ENCODE measurements at regions not wholly inside any gene's neighbourhood (a gene's known extent, or its start where the extent isn't known, plus 50 kb on each side); places are given as distances from the start of the nearest gene placed in this dataset.

DNA sequence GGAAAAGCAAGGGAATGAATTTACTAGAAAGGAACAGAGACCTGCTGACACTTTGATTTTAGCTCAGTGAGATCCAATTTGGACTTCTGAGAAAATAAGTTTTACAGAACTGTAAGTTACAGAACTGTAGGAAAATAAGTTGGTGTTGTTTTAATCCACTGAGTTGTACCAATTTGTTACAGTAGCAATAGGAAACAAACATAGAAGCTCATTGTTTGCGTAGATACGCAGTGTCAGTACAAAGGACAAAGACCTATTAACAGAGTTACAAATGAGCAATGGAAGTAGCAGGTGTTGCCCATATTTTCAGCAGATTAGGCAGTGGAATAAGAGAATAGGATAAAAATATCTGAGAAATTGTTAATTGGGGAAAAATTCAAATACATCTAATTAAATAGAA is 385.8 kb upstream of the CNTN6 start:
- in situ Hi-C loops (cut with HindIII; ENCODE audit: low pct_unique_long_range_greater_than_20kb, low sequenced_read_pairs), result no loop called here
- intact Hi-C loops (cut with micrococcal nuclease; ENCODE audit: unreplicated experiment), result no loop called here
- Histone ChIP-seq H3K36me3 (ENCODE audit: control insufficient read depth, insufficient read depth, low read length) (no peaks in the 10 kb centered on the region), H3K27ac (ENCODE audit: low read length) (no peak overlapping the region), H3K4me3 (ENCODE audit: low read depth in 2 of 2, low read length in 2 of 2) (no peak overlapping the region), H3K27me3 (ENCODE audit: control insufficient read depth, insufficient read depth, low read length) (no peaks in the 10 kb centered on the region), H3K4me1 (ENCODE audit: control insufficient read depth, insufficient read depth, low read length) (no peaks in the 10 kb centered on the region), H3K9me3 (ENCODE audit: control insufficient read depth, insufficient read depth, low read depth, low read length) (no peaks in the 10 kb centered on the region)
- TF ChIP-seq, protein P1, sequence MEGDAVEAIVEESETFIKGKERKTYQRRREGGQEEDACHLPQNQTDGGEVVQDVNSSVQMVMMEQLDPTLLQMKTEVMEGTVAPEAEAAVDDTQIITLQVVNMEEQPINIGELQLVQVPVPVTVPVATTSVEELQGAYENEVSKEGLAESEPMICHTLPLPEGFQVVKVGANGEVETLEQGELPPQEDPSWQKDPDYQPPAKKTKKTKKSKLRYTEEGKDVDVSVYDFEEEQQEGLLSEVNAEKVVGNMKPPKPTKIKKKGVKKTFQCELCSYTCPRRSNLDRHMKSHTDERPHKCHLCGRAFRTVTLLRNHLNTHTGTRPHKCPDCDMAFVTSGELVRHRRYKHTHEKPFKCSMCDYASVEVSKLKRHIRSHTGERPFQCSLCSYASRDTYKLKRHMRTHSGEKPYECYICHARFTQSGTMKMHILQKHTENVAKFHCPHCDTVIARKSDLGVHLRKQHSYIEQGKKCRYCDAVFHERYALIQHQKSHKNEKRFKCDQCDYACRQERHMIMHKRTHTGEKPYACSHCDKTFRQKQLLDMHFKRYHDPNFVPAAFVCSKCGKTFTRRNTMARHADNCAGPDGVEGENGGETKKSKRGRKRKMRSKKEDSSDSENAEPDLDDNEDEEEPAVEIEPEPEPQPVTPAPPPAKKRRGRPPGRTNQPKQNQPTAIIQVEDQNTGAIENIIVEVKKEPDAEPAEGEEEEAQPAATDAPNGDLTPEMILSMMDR (IDR thresholded peaks at IDR 0.05), result no peak
- no peak for TF ChIP-seq TCF7L2 (IDR thresholded peaks at IDR 0.05; ENCODE audit: low read depth, low read length)
- TF ChIP-seq SIN3A (IDR thresholded peaks at IDR 0.05; ENCODE audit: borderline replicate concordance, insufficient read depth, low read depth, low read length), result no peak
- TF ChIP-seq, protein P2, sequence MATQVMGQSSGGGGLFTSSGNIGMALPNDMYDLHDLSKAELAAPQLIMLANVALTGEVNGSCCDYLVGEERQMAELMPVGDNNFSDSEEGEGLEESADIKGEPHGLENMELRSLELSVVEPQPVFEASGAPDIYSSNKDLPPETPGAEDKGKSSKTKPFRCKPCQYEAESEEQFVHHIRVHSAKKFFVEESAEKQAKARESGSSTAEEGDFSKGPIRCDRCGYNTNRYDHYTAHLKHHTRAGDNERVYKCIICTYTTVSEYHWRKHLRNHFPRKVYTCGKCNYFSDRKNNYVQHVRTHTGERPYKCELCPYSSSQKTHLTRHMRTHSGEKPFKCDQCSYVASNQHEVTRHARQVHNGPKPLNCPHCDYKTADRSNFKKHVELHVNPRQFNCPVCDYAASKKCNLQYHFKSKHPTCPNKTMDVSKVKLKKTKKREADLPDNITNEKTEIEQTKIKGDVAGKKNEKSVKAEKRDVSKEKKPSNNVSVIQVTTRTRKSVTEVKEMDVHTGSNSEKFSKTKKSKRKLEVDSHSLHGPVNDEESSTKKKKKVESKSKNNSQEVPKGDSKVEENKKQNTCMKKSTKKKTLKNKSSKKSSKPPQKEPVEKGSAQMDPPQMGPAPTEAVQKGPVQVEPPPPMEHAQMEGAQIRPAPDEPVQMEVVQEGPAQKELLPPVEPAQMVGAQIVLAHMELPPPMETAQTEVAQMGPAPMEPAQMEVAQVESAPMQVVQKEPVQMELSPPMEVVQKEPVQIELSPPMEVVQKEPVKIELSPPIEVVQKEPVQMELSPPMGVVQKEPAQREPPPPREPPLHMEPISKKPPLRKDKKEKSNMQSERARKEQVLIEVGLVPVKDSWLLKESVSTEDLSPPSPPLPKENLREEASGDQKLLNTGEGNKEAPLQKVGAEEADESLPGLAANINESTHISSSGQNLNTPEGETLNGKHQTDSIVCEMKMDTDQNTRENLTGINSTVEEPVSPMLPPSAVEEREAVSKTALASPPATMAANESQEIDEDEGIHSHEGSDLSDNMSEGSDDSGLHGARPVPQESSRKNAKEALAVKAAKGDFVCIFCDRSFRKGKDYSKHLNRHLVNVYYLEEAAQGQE (IDR thresholded peaks at IDR 0.05; ENCODE audit: insufficient read depth in 1 of 2, low read depth in 2 of 2, low read length in 1 of 2), result no peak
- no peak for TF ChIP-seq POLR2AphosphoS5 (IDR thresholded peaks at IDR 0.05; ENCODE audit: low read depth, low read length)
- POLR2A ChIA-PET, result no interaction called here
- DNase-seq (ENCODE audit: low read depth, low spot score) (no peak), ATAC-seq (no peak)
- BruUV-seq (replicated peaks), result no TSS peak
- CTCF ChIA-PET, result no interaction called here

DNA sequence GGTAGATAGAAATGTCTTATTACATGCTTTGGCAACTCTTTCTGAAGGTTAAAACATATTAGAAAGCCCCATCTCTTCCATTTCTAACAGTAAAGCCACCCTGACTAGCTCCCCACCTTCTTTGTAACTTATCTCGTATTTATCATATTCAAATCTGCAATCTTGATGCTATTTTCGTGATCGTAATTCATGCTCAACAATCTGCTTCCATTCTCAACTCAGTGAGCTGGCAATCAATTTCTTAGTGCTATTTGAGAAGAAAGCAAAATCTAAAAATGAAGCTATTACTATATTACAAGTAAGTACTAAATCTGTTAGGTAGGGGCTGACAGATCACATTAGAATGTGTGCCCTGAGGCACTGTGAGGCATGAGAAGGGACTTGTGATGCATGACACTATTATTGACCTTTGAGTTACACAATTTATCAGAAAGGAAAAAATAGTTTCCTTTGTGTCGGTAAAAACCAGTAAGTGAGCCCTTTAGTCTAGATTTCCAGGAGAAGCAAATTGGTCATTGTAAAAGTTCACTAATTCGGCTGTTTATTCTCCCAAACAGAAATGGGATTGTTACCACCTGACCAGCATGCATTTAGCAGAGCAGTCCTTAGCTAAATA is 379.7 kb upstream of the CNTN6 start:
- no peak for DNase-seq (ENCODE audit: low read depth, low spot score)
- POLR2A ChIA-PET, result no interaction called here
- Histone ChIP-seq H3K27ac (ENCODE audit: low read length) (no peak overlapping the region), H3K4me1 (ENCODE audit: control insufficient read depth, insufficient read depth, low read length) (no peaks in the 10 kb centered on the region), H3K9me3 (ENCODE audit: control insufficient read depth, insufficient read depth, low read depth, low read length) (no peaks in the 10 kb centered on the region), H3K4me3 (ENCODE audit: low read depth in 2 of 2, low read length in 2 of 2) (no peak overlapping the region), H3K27me3 (ENCODE audit: control insufficient read depth, insufficient read depth, low read length) (no peaks in the 10 kb centered on the region), H3K36me3 (ENCODE audit: control insufficient read depth, insufficient read depth, low read length) (no peaks in the 10 kb centered on the region)
- no peak for TF ChIP-seq SIN3A (IDR thresholded peaks at IDR 0.05; ENCODE audit: borderline replicate concordance, insufficient read depth, low read depth, low read length)
- TF ChIP-seq, protein P1 (IDR thresholded peaks at IDR 0.05), result no peak
- TF ChIP-seq POLR2AphosphoS5 (IDR thresholded peaks at IDR 0.05; ENCODE audit: low read depth, low read length), result no peak
- TF ChIP-seq TCF7L2 (IDR thresholded peaks at IDR 0.05; ENCODE audit: low read depth, low read length), result no peak
- intact Hi-C loops (cut with micrococcal nuclease; ENCODE audit: unreplicated experiment), result no loop called here
- in situ Hi-C loops (cut with HindIII; ENCODE audit: low pct_unique_long_range_greater_than_20kb, low sequenced_read_pairs), result no loop called here
- CTCF ChIA-PET, result no interaction called here
- BruUV-seq (replicated peaks), result no TSS peak
- ATAC-seq, result no peak
